Aorta (tissue), 5 donors: ENCODE measurements at regions not wholly inside any gene's neighbourhood (a gene's known extent, or its start where the extent isn't known, plus 50 kb on each side); places are given as distances from the start of the nearest gene placed in this dataset.

Experiments
- ATAC-seq: fragments of 200-7000 bp; cut with Tn5 transposase; one replicate; pipeline ENCODE4 v1.9.1; 2022; ENCODE audit warnings: moderate library complexity; ENCODE audit not compliant: low FRiP score
- DNase-seq, 2 donors: peaks; one replicate each; pipeline ENCODE4 v3.0.0-alpha.2; 2020
- H3K27ac ChIP-seq, 2 donors: one replicate each; pipeline ENCODE4 v1.5.1; 2013; ENCODE audit warnings: low read length in 2 of 2, mild to moderate bottlenecking in 2 of 2, moderate library complexity in 2 of 2, control low read depth in 1 of 2, inconsistent platforms in 1 of 2, low read depth in 1 of 2
- H3K27me3 ChIP-seq, 2 donors: one replicate each; pipeline ENCODE4 v1.6.1; 2013; ENCODE audit warnings: control low read depth in 1 of 2, low read length in 1 of 2, mild to moderate bottlenecking in 1 of 2, moderate library complexity in 1 of 2; ENCODE audit not compliant: insufficient read depth in 2 of 2, control insufficient read depth in 1 of 2
- H3K36me3 ChIP-seq, 2 donors: one replicate each; pipeline ENCODE4 v1.6.1; 2013; ENCODE audit warnings: control low read depth in 1 of 2, low read length in 1 of 2, mild to moderate bottlenecking in 1 of 2; ENCODE audit not compliant: insufficient read depth in 2 of 2, control insufficient read depth in 1 of 2
- H3K4me1 ChIP-seq, 2 donors: one replicate each; pipeline ENCODE4 v1.6.1; 2013; ENCODE audit warnings: low read length in 2 of 2, control low read depth in 1 of 2, mild to moderate bottlenecking in 1 of 2, moderate library complexity in 1 of 2; ENCODE audit not compliant: insufficient read depth in 2 of 2, control insufficient read depth in 1 of 2
- H3K4me3 ChIP-seq, 2 donors: one replicate each; pipeline ENCODE4 v1.5.1; 2013; ENCODE audit warnings: low read length in 2 of 2, control low read depth in 1 of 2, mild to moderate bottlenecking in 1 of 2
- H3K9me3 ChIP-seq: one replicate; pipeline ENCODE4 v1.6.1; 2013; ENCODE audit warnings: mild to moderate bottlenecking, low read length; ENCODE audit not compliant: control insufficient read depth
- WGBS, 2 donors: extraction: QIAGEN DNeasy Blood & Tissue Kit; methylation state at CpG; one replicate each; pipeline ENCODE4 v1.1.7; 2013; 5-methylcytosine and 5-hydroxymethylcytosine counted together
- intact Hi-C, 2 donors: fragments of 100-400 bp; cut with DNase I; formaldehyde crosslinking; loops; one replicate each; pipeline versions ENCODE4 v1.14.2 to v1.15.0; 2022
- donor health status: healthy with polysubstance abuse.
- donor health status: Bipolar disorder and iron deficiency.
- donor health status: DM: no; HTN: no; CAD: no.
- donor health status: DM: no; HTN: no; CAD: no.
- donor health status: DM: yes; HTN: yes; CAD: no.

GRCh38 chr3:59677747-59678702 lies 628.2 kb upstream of the CFAP20DC start:
- DNase-seq: no peak
- Histone ChIP-seq H3K27me3 (no peaks in the 10 kb centered on the region), H3K4me3 (no peak overlapping the region), H3K9me3 (peaks cover under 1% of the 10 kb centered on the region), H3K36me3 (no peaks in the 10 kb centered on the region), H3K27ac (no peak overlapping the region), H3K4me1 (peaks cover 0 to under 1% of the 10 kb centered on the region in 2 donors)
- no peak for ATAC-seq
- WGBS, 2 donors: 72 to 78% methylated on average over 11 of the region's 11 CpGs
- intact Hi-C loops: no loop called here

GRCh38 chr3:59675495-59675894 lies 625.7 kb upstream of the CFAP20DC start:
- peaks cover 2% of the 10 kb centered on the region for H3K9me3 ChIP-seq
- WGBS, 2 donors: 59 to 94% methylated on average over 2 of the region's 2 CpGs
- intact Hi-C loops: no loop called here
- DNase-seq (no peak), ATAC-seq (no peak)
- H3K4me3 ChIP-seq: no peak overlapping the region
- no peaks in the 10 kb centered on the region for H3K27me3 ChIP-seq
- no peak overlapping the region for H3K27ac ChIP-seq
- H3K36me3 ChIP-seq: no peaks in the 10 kb centered on the region
- no peaks in the 10 kb centered on the region for H3K4me1 ChIP-seq

- H3K4me3 ChIP-seq: no peak overlapping the region
- no peak for ATAC-seq
- H3K27me3 ChIP-seq: no peaks in the 10 kb centered on the region
- DNase-seq: no peak
- intact Hi-C loops: no loop called here
- no peaks in the 10 kb centered on the region for H3K9me3 ChIP-seq
- H3K36me3 ChIP-seq: no peaks in the 10 kb centered on the region
- no peaks in the 10 kb centered on the region for H3K4me1 ChIP-seq
- WGBS, 2 donors: 95 to 96% methylated on average over 2 of the region's 2 CpGs
- no peak overlapping the region for H3K27ac ChIP-seq
Measured at GRCh38 chr3:59663076-59663850, 613.4 kb upstream of the CFAP20DC start.

GRCh38 chr3:59660852-59661625 lies 611.2 kb upstream of the CFAP20DC start:
- no peaks in the 10 kb centered on the region for H3K9me3 ChIP-seq
- no peak overlapping the region for H3K4me3 ChIP-seq
- no peak for DNase-seq
- intact Hi-C loops: no loop called here
- 31 to 38% methylated on average over 9 of the region's 9 CpGs for WGBS, 2 donors
- H3K4me1 ChIP-seq: no peaks in the 10 kb centered on the region
- ATAC-seq: no peak
- H3K27ac ChIP-seq: no peak overlapping the region
- H3K27me3 ChIP-seq: no peaks in the 10 kb centered on the region
- H3K36me3 ChIP-seq: no peaks in the 10 kb centered on the region

- WGBS, 2 donors: 27 to 32% methylated on average over 1 of the region's 1 CpG
Measured at GRCh38 chr3:59660376-59660775, 610.6 kb upstream of the CFAP20DC start.

GRCh38 chr3:59659755-59660154 lies 609.9 kb upstream of the CFAP20DC start:
- WGBS, 2 donors: 83 to 89% methylated on average over 1 of the region's 1 CpG
- no peaks in the 10 kb centered on the region for H3K4me1 ChIP-seq
- H3K9me3 ChIP-seq: no peaks in the 10 kb centered on the region
- intact Hi-C loops: no loop called here
- DNase-seq (no peak), ATAC-seq (no peak)
- H3K27ac ChIP-seq: no peak overlapping the region
- no peaks in the 10 kb centered on the region for H3K36me3 ChIP-seq
- no peaks in the 10 kb centered on the region for H3K27me3 ChIP-seq
- no peak overlapping the region for H3K4me3 ChIP-seq

More at GRCh38 chr3:59660376-59660775, 610.6 kb upstream of the CFAP20DC start:
- intact Hi-C loops: no loop called here
- Histone ChIP-seq H3K36me3 (no peaks in the 10 kb centered on the region), H3K4me1 (no peaks in the 10 kb centered on the region), H3K4me3 (no peak overlapping the region), H3K9me3 (no peaks in the 10 kb centered on the region), H3K27ac (no peak overlapping the region), H3K27me3 (no peaks in the 10 kb centered on the region)
- DNase-seq (no peak), ATAC-seq (no peak)

- WGBS, 2 donors: 85 to 96% methylated on average over 2 of the region's 2 CpGs
- intact Hi-C loops: no loop called here
- H3K36me3 ChIP-seq: no peaks in the 10 kb centered on the region
- no peaks in the 10 kb centered on the region for H3K9me3 ChIP-seq
- DNase-seq: no peak
- H3K27ac ChIP-seq: no peak overlapping the region
- no peaks in the 10 kb centered on the region for H3K27me3 ChIP-seq
- H3K4me3 ChIP-seq: no peak overlapping the region
- ATAC-seq: no peak
- H3K4me1 ChIP-seq: no peaks in the 10 kb centered on the region
Measured at GRCh38 chr3:59658866-59659265, 609.0 kb upstream of the CFAP20DC start.

- Histone ChIP-seq H3K27me3 (no peaks in the 10 kb centered on the region), H3K4me3 (no peak overlapping the region), H3K4me1 (no peaks in the 10 kb centered on the region), H3K36me3 (no peaks in the 10 kb centered on the region), H3K9me3 (no peaks in the 10 kb centered on the region), H3K27ac (no peak overlapping the region)
- intact Hi-C loops: no loop called here
- 39 to 62% methylated on average over 3 of the region's 3 CpGs for WGBS, 2 donors
- no peak for DNase-seq
- ATAC-seq: no peak
Measured at GRCh38 chr3:59658274-59658673, 608.4 kb upstream of the CFAP20DC start.
